OCI-LY7 (cell line): ENCODE measurements at regions not wholly inside any gene's neighbourhood (a gene's known extent, or its start where the extent isn't known, plus 50 kb on each side); places are given as distances from the start of the nearest gene placed in this dataset.

Experiments used
- BruUV-seq: library from RNA; stranded (reverse); fragments of 400-500 nt; replicated peaks from 2 replicates; lab custom pipeline; 2021; lab: Mats Ljungman, UMichigan
- CTCF ChIA-PET: fragments of 300-600 bp; sonication (Branson Sonifier 250); formaldehyde crosslinking; loops from one replicate; lab custom pipeline; 2022; ENCODE audit warnings: antibody characterized with exemption; ENCODE audit not compliant: unreplicated experiment; lab: Charles Lee
- POLR2A ChIA-PET: fragments of 300-600 bp; sonication (Branson Sonifier 250); formaldehyde crosslinking; loops from one replicate; lab custom pipeline; 2022; ENCODE audit warnings: antibody characterized with exemption; lab: Charles Lee
- DNase-seq: peaks from one replicate; pipeline ENCODE4 v3.0.0-alpha.2; 2015; ENCODE audit warnings: low spot score
- H2AFZ ChIP-seq: fragments of 200-600 bp; sonication (generic), shearing (Covaris generic); 2 replicates; pipeline ENCODE4 v1.6.1; 2014; ENCODE audit warnings: mild to moderate bottlenecking, antibody characterized with exemption, low read length, moderate library complexity
- H3K27ac ChIP-seq: fragments of 200-600 bp; sonication (generic); 2 replicates; pipeline ENCODE4 v1.5.1; 2014; ENCODE audit warnings: mixed run types, low read depth, mild to moderate bottlenecking, moderate library complexity, low read length, inconsistent platforms; ENCODE audit not compliant: poor library complexity, severe bottlenecking
- H3K36me3 ChIP-seq: fragments of 200-600 bp; sonication (generic); 2 replicates; pipeline ENCODE4 v1.6.1; 2014; ENCODE audit warnings: mild to moderate bottlenecking, antibody characterized with exemption, low read length, moderate library complexity, mixed read lengths; ENCODE audit not compliant: insufficient read depth
- H3K4me1 ChIP-seq: fragments of 200-600 bp; sonication (generic); 2 replicates; pipeline ENCODE4 v1.5.1; 2014; ENCODE audit warnings: mild to moderate bottlenecking, low read length; ENCODE audit not compliant: insufficient read depth, poor library complexity, severe bottlenecking
- H3K4me2 ChIP-seq: fragments of 200-600 bp; sonication (generic); 2 replicates; pipeline ENCODE4 v1.6.1; 2014; ENCODE audit warnings: mild to moderate bottlenecking, low read length
- H3K4me3 ChIP-seq: fragments of 200-600 bp; sonication (generic); 2 replicates; pipeline ENCODE4 v1.5.1; 2014; ENCODE audit warnings: mild to moderate bottlenecking, low read depth, low read length; ENCODE audit not compliant: poor library complexity, severe bottlenecking
- H3K79me2 ChIP-seq: fragments of 200-600 bp; sonication (generic); 2 replicates; pipeline ENCODE4 v1.6.1; 2016; ENCODE audit warnings: low read depth, mild to moderate bottlenecking, low read length, moderate library complexity, mixed read lengths; ENCODE audit not compliant: insufficient read depth
- H3K9me2 ChIP-seq: fragments of 200-600 bp; sonication (generic); 2 replicates; pipeline ENCODE4 v1.6.1; 2016; ENCODE audit warnings: mild to moderate bottlenecking, low read length, mixed read lengths; ENCODE audit not compliant: insufficient read depth
- H3K9me3 ChIP-seq: fragments of 200-600 bp; sonication (generic); 2 replicates; pipeline ENCODE4 v1.6.1; 2014; ENCODE audit warnings: mild to moderate bottlenecking, mixed run types, low read length, mixed read lengths
- H4K20me1 ChIP-seq: fragments of 200-600 bp; sonication (generic); 2 replicates; pipeline ENCODE4 v1.6.1; 2014; ENCODE audit warnings: mild to moderate bottlenecking, antibody characterized with exemption, low read length, moderate library complexity, mixed read lengths; ENCODE audit not compliant: insufficient read depth
- EZH2phosphoT487 ChIP-seq: fragments of 200-600 bp; sonication (generic); IDR thresholded peaks from 2 replicates; pipeline ENCODE4 v1.6.1; 2018; ENCODE audit warnings: low read depth, borderline replicate concordance, mild to moderate bottlenecking, mixed run types, antibody characterized with exemption, low read length, moderate library complexity, mixed read lengths
- intact Hi-C: fragments of 100-400 bp; cut with micrococcal nuclease; formaldehyde crosslinking; loops from one replicate; pipeline ENCODE4 v1.10.0; 2022; ENCODE audit not compliant: unreplicated experiment
- TF ChIP-seq, protein P1 (sequence below): fragments of 200-600 bp; sonication (generic); conservative IDR thresholded peaks from 2 replicates; pipeline ENCODE4 v1.5.1; 2014; ENCODE audit warnings: mild to moderate bottlenecking, antibody characterized with exemption, low read length, moderate library complexity, mixed read lengths

DNA sequence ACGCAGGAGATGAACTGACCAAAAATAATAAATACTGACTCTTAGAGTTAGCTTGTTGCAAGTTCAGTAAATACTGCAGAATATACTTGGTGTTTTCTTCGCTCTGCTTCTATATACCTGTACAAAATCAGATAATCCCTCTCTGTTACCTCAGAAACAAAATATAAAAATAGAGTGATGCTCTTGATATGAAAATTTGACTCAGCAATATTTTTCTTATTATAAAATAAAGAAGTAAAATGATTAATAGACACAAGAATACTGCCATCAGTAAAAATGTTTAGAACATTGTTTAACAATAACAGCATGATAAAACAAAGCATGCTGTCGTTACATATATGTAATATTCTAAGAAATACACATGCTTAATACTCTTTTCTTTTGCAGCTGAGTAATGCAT is 1366.9 kb upstream of the EYS start:
- H2AFZ ChIP-seq: no peak overlapping the region
- ChIA-PET CTCF (no interaction called here), POLR2A (no interaction called here)
- no peaks in the 10 kb centered on the region for H3K79me2 ChIP-seq
- no peaks in the 10 kb centered on the region for H3K9me2 ChIP-seq
- no peak for TF ChIP-seq EZH2phosphoT487
- TF ChIP-seq, protein P1, sequence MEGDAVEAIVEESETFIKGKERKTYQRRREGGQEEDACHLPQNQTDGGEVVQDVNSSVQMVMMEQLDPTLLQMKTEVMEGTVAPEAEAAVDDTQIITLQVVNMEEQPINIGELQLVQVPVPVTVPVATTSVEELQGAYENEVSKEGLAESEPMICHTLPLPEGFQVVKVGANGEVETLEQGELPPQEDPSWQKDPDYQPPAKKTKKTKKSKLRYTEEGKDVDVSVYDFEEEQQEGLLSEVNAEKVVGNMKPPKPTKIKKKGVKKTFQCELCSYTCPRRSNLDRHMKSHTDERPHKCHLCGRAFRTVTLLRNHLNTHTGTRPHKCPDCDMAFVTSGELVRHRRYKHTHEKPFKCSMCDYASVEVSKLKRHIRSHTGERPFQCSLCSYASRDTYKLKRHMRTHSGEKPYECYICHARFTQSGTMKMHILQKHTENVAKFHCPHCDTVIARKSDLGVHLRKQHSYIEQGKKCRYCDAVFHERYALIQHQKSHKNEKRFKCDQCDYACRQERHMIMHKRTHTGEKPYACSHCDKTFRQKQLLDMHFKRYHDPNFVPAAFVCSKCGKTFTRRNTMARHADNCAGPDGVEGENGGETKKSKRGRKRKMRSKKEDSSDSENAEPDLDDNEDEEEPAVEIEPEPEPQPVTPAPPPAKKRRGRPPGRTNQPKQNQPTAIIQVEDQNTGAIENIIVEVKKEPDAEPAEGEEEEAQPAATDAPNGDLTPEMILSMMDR: no peak
- no peaks in the 10 kb centered on the region for H3K4me1 ChIP-seq
- no peak overlapping the region for H3K4me3 ChIP-seq
- intact Hi-C loops: no loop called here
- no peaks in the 10 kb centered on the region for H4K20me1 ChIP-seq
- DNase-seq: no peak
- no peaks in the 10 kb centered on the region for H3K9me3 ChIP-seq
- no peak overlapping the region for H3K4me2 ChIP-seq
- BruUV-seq: no TSS peak
- no peak overlapping the region for H3K27ac ChIP-seq
- no peaks in the 10 kb centered on the region for H3K36me3 ChIP-seq

DNA sequence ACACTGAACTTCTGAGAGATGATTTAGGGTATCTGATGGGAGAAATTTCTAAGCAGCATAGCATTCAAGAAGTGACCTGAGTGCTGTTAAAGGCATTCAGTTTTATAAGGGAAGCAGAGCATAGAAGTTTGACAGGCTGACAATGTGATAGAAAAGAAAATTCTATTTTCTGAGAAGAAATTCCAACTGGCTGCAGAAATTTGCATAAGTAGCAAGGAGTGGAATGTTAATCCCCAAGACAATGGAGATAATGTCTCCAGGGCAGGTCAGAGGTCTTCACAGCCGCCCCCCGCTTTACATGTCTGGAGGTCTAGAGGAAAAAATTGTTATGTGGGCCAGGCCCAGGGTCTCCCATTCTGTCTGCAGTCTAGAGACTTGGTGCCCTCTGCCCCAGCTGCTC is 1361.8 kb upstream of the EYS start:
- POLR2A ChIA-PET: no interaction called here
- Histone ChIP-seq H3K79me2 (no peaks in the 10 kb centered on the region), H3K36me3 (no peaks in the 10 kb centered on the region), H3K9me3 (no peaks in the 10 kb centered on the region), H4K20me1 (no peaks in the 10 kb centered on the region), H3K4me2 (no peak overlapping the region), H3K9me2 (no peaks in the 10 kb centered on the region), H3K4me1 (no peaks in the 10 kb centered on the region), H3K4me3 (no peak overlapping the region), H2AFZ (no peak overlapping the region), H3K27ac (no peak overlapping the region)
- TF ChIP-seq EZH2phosphoT487: no peak
- TF ChIP-seq, protein P1: no peak
- no TSS peak for BruUV-seq
- intact Hi-C loops: no loop called here
- CTCF ChIA-PET: no interaction called here
- DNase-seq: no peak

DNA sequence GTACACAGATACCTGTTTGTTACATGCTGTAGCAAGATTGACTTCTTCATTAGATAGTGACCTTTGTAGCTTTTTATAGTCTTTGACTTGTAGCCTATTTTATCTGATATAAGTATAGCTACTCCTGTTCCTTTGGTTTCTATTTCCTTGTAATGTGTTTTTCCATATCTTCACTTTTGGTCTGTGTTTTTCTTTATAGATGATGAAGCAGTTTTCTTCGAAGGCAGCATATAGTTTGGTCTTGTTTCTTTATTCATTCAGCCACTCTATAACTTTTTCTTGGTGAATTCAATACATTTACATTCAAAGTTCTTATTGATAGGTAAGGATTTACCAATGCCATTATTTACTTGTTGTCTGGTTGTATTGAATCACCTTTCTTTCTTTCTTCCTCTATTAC is 1357.3 kb upstream of the EYS start:
- Histone ChIP-seq H3K9me2 (no peaks in the 10 kb centered on the region), H4K20me1 (no peaks in the 10 kb centered on the region), H2AFZ (no peak overlapping the region), H3K79me2 (no peaks in the 10 kb centered on the region), H3K4me2 (no peak overlapping the region), H3K36me3 (no peaks in the 10 kb centered on the region), H3K4me1 (no peaks in the 10 kb centered on the region), H3K9me3 (no peaks in the 10 kb centered on the region), H3K27ac (no peak overlapping the region), H3K4me3 (no peak overlapping the region)
- BruUV-seq: no TSS peak
- ChIA-PET POLR2A (interaction anchor here (0.7 to 0.8 kb wide), 2 partner anchors 479 to 791 kb away, joined by 3 read pairs; no protein-coding TSS in a partner anchor), CTCF (no interaction called here)
- no peak for DNase-seq
- intact Hi-C loops: no loop called here
- TF ChIP-seq, protein P1: no peak
